HCT116 (cell line): ENCODE measurements at regions not wholly inside any gene's neighbourhood (a gene's known extent, or its start where the extent isn't known, plus 50 kb on each side); places are given as distances from the start of the nearest gene placed in this dataset.

Experiments
- ATAC-seq: fragments of 200-7000 bp; cut with Tn5 transposase; 2 replicates; pipeline ENCODE4 v1.9.1; 2020; ENCODE audit warnings: mild to moderate bottlenecking, moderate library complexity
- BruUV-seq: library from RNA; stranded (reverse); fragments of 400-500 nt; replicated peaks from 2 replicates; lab custom pipeline; 2021; lab: Mats Ljungman, UMichigan
- CTCF ChIA-PET: fragments of 300-600 bp; sonication (Branson Sonifier 250); formaldehyde crosslinking; loops from one replicate; lab custom pipeline; 2021; ENCODE audit warnings: antibody characterized with exemption; lab: Charles Lee
- POLR2A ChIA-PET: fragments of 300-600, 350-600 bp; sonication (Branson Sonifier 250); formaldehyde crosslinking; loops from one replicate; lab custom pipeline; 2021; ENCODE audit warnings: antibody characterized with exemption; lab: Charles Lee
- RAD21 ChIA-PET, 2 experiments: fragments of 300-600 bp; sonication (Branson Sonifier 250); formaldehyde crosslinking; loops; one replicate each; lab custom pipeline; 2023; ENCODE audit warnings: low total read pairs in 2 of 2; ENCODE audit not compliant: uncharacterized antibody in 2 of 2, unreplicated experiment in 2 of 2, low non-redundant PET in 1 of 2; lab: Charles Lee
- DNase-seq: peaks from one replicate; pipeline ENCODE4 v3.0.0-alpha.2; 2010; ENCODE audit warnings: low read depth, low spot score
- H2AFZ ChIP-seq: fragments of 200-600 bp; shearing (Covaris generic), sonication (generic); 2 replicates; pipeline ENCODE4 v1.6.1; 2017; ENCODE audit warnings: low read depth, mixed run types, mixed read lengths, antibody characterized with exemption, low read length; ENCODE audit not compliant: poor library complexity, severe bottlenecking
- H3K27ac ChIP-seq: 2 replicates; pipeline ENCODE4 v1.5.1; 2012; ENCODE audit warnings: low read depth, low read length
- H3K27me3 ChIP-seq: fragments of 200-600 bp; sonication (generic); 2 replicates; pipeline ENCODE4 v1.6.1; 2016; ENCODE audit warnings: mixed run types, low read length, mixed read lengths; ENCODE audit not compliant: insufficient read depth
- H3K36me3 ChIP-seq, 2 experiments: fragments of 200-500 bp in 1 of 2; fragments of 200-600 bp in 1 of 2; sonication (Bioruptor generic) in 1 of 2; sonication (generic) in 1 of 2; 2 replicates each; pipeline versions ENCODE4 v1.5.1 to v1.6.1; 2014 to 2016; ENCODE audit warnings: low read length in 2 of 2, inconsistent platforms in 1 of 2, mixed read lengths in 1 of 2, mixed run types in 1 of 2; ENCODE audit not compliant: insufficient read depth in 2 of 2, control insufficient read depth in 1 of 2
- H3K4me1 ChIP-seq, 2 experiments: fragments of 200-600 bp in 1 of 2; sonication (generic) in 1 of 2; 2 replicates each; pipeline versions ENCODE4 v1.5.1 to v1.6.1; 2012 to 2017; ENCODE audit warnings: low read length in 2 of 2, inconsistent platforms in 1 of 2, mild to moderate bottlenecking in 1 of 2, mixed read lengths in 1 of 2, mixed run types in 1 of 2, moderate library complexity in 1 of 2; ENCODE audit not compliant: insufficient read depth in 2 of 2, control insufficient read depth in 1 of 2
- H3K4me2 ChIP-seq: fragments of 200-600 bp; sonication (generic); 2 replicates; pipeline ENCODE4 v1.6.1; 2017; ENCODE audit warnings: mixed run types, low read length, mixed read lengths
- H3K4me3 ChIP-seq, 2 experiments: fragments of 200-600 bp in 1 of 2; sonication (generic) in 1 of 2; replicated peaks in 1 of 2; 2 replicates each; pipeline ENCODE4 v1.5.1; 2011 to 2016; ENCODE audit warnings: low read length in 2 of 2, control low read depth in 1 of 2, low read depth in 1 of 2, mild to moderate bottlenecking in 1 of 2, mixed read lengths in 1 of 2, mixed run types in 1 of 2
- H3K79me2 ChIP-seq: fragments of 200-600 bp; sonication (generic); 2 replicates; pipeline ENCODE4 v1.6.1; 2017; ENCODE audit warnings: mild to moderate bottlenecking, mixed run types, low read length, moderate library complexity, mixed read lengths; ENCODE audit not compliant: insufficient read depth
- H3K9ac ChIP-seq: fragments of 200-600 bp; sonication (generic); 2 replicates; pipeline ENCODE4 v1.6.1; 2016; ENCODE audit warnings: low read length, mixed read lengths
- H3K9me2 ChIP-seq: fragments of 200-600 bp; sonication (generic), shearing (Covaris generic); 2 replicates; pipeline ENCODE4 v1.6.1; 2017; ENCODE audit warnings: mixed run types, mild to moderate bottlenecking, moderate library complexity; ENCODE audit not compliant: insufficient read depth
- H3K9me3 ChIP-seq, 2 experiments: fragments of 200-500 bp in 1 of 2; fragments of 200-600 bp in 1 of 2; sonication (Bioruptor generic) in 1 of 2; sonication (generic) in 1 of 2; 2 replicates each; pipeline ENCODE4 v1.6.1; 2014 to 2017; ENCODE audit warnings: low read length in 2 of 2, mixed read lengths in 2 of 2, inconsistent platforms in 1 of 2, low read depth in 1 of 2, mild to moderate bottlenecking in 1 of 2, mixed run types in 1 of 2, moderate library complexity in 1 of 2; ENCODE audit not compliant: control insufficient read depth in 1 of 2, insufficient read depth in 1 of 2
- H4K20me1 ChIP-seq: fragments of 200-600 bp; sonication (generic), shearing (Covaris generic); 2 replicates; pipeline ENCODE4 v1.6.1; 2017; ENCODE audit warnings: mixed run types, mild to moderate bottlenecking, moderate library complexity; ENCODE audit not compliant: insufficient read depth
- ATF3 ChIP-seq: IDR thresholded peaks from 2 replicates; pipeline ENCODE4 v1.6.1; 2012
- CBX3 ChIP-seq: IDR thresholded peaks from 2 replicates; pipeline ENCODE4 v1.6.1; 2012; ENCODE audit warnings: low read depth
- EGR1 ChIP-seq: IDR thresholded peaks from 2 replicates; pipeline ENCODE4 v1.6.1; 2012; ENCODE audit warnings: low read depth
- EZH2 ChIP-seq: fragments of 200-600 bp; sonication (generic); IDR thresholded peaks from 2 replicates; pipeline ENCODE4 v1.6.1; 2017; ENCODE audit warnings: antibody characterized with exemption, mixed run types
- MAX ChIP-seq: IDR thresholded peaks from 2 replicates; pipeline ENCODE4 v1.6.1; 2012
- POLR2A ChIP-seq: IDR thresholded peaks from 2 replicates; pipeline ENCODE4 v1.7.0; 2011; ENCODE audit warnings: borderline replicate concordance; ENCODE audit not compliant: insufficient read depth, insufficient read length; ENCODE audit errors: extremely low read depth
- POLR2AphosphoS5 ChIP-seq: IDR thresholded peaks from 2 replicates; pipeline ENCODE4 v1.6.1; 2011; ENCODE audit warnings: mild to moderate bottlenecking, low read depth, low read length, moderate library complexity
- RAD21 ChIP-seq: IDR thresholded peaks from 2 replicates; pipeline ENCODE4 v1.6.1; 2012; ENCODE audit warnings: low read depth, mild to moderate bottlenecking
- REST ChIP-seq: IDR thresholded peaks from 2 replicates; pipeline ENCODE4 v1.6.1; 2012; ENCODE audit warnings: low read depth
- SIN3A ChIP-seq: IDR thresholded peaks from 2 replicates; pipeline ENCODE4 v1.6.1; 2012; ENCODE audit warnings: low read depth
- SP1 ChIP-seq: IDR thresholded peaks from 2 replicates; pipeline ENCODE4 v1.6.1; 2012; ENCODE audit warnings: low read depth
- ZFX ChIP-seq: fragments of 450-650 bp; IDR thresholded peaks from 2 replicates; pipeline ENCODE4 v1.6.1; 2017
- intact Hi-C: fragments of 100-400 bp; cut with micrococcal nuclease; formaldehyde crosslinking; loops from 2 replicates; pipeline ENCODE4 v1.10.0; 2022

- Histone ChIP-seq H3K27ac (no peak overlapping the region), H3K9me2 (no peaks in the 10 kb centered on the region), H3K9ac (no peak overlapping the region), H3K79me2 (no peaks in the 10 kb centered on the region), H3K4me2 (no peak overlapping the region), H3K4me1 (no peaks in the 10 kb centered on the region), H3K9me3 (no peaks in the 10 kb centered on the region), H3K27me3 (0 out of 2 replicates have a peak, but pooled peaks cover 3% of the 10 kb centered on the region), H2AFZ (no peak overlapping the region), H3K4me3 (no peak overlapping the region), H4K20me1 (no peaks in the 10 kb centered on the region), H3K36me3 (no peaks in the 10 kb centered on the region)
- DNase-seq (no peak), ATAC-seq (no peak)
- intact Hi-C loops, result no loop called here
- ChIA-PET RAD21 (no interaction called here), CTCF (no interaction called here), POLR2A (no interaction called here)
- TF ChIP-seq ATF3, result no peak
- TF ChIP-seq SIN3A, result no peak
- TF ChIP-seq POLR2AphosphoS5, result no peak
- no peak for TF ChIP-seq CBX3
- no peak for TF ChIP-seq POLR2A
- no peak for TF ChIP-seq REST
- no peak for TF ChIP-seq EZH2
- no peak for TF ChIP-seq ZFX
- no peak for TF ChIP-seq SP1
- no peak for TF ChIP-seq RAD21
- TF ChIP-seq EGR1, result no peak
- no peak for TF ChIP-seq MAX
- BruUV-seq, result no TSS peak
Observed at GRCh38 chr5:163766936-163767670, 261.7 kb downstream of the MAT2B start.
